ENCODE measurements at regions not wholly inside any gene's neighbourhood (a gene's known extent, or its start where the extent isn't known, plus 50 kb on each side); places are given as distances from the start of the nearest gene placed in this dataset.
A peak's percentile ranks its signal among the peaks of the same experiment; 100 is the strongest.

DNA sequence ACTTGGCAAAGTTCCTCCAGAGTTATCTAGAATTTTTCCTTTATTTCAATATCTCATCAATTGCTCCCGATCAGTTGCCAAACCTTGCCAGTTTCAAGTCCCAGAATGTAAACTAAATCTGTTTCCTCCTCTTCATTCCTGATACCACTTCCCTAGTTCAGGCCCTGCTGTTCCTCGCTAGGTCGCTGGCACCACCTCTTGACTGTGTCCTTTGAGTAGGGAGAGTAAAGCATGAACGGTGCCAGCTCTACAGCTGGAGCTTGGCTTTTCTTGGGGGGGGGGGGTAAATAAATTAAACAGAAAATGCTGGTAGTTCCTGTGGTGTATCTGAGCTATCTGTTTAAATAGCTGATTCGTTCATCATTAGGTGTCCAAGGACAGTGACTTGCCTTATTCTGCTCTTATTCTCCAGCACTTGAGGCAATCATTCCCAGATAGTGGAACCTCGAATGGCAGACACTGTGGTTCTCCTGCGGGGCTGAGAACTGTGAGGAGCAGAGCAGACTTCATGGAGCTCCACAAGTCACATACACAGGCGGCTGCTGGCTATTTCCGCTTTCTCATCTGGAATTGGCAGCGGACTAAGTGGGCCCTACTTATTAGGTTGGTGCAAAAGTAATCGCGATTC, 168.3 kb upstream of the FAT1 start:
- DNase-seq: no peak

- DNase-seq: no peak
These were observed 174.7 kb upstream of the FAT1 start for GRCh38 chr4:186898367-186898766.

DNA sequence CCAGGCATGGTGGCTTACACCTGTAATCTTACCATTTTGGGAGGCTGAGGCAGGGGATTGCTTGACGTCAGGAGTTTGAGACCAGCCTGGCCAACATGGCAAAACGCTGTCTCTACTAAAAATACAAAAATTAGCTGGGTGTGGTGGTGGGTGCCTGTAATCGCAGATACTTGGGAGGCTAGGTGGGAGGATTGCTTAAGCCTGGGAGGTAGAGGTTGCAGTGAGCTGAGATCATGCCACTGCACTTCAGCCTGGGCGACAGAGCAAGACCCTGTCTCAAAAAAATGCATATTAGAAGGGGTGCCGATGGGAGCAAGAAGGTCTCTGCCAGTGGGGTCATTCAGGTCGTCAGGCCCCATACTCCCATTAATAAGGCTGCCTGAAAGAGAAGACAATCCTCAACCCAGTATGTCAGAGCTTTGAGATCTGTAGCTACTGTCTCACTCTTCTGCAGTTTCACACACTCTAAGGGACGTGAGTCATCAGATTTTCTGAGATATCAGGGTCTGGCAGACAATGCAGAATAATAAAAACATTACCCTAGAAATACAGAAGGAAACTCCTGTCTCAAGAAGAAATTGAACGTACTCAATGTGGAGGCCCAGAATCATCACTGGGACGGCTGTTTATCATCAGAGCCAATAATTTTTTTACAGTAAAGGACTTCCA, 176.7 kb upstream of the FAT1 start:
- peak; percentile 75 for DNase-seq

DNA sequence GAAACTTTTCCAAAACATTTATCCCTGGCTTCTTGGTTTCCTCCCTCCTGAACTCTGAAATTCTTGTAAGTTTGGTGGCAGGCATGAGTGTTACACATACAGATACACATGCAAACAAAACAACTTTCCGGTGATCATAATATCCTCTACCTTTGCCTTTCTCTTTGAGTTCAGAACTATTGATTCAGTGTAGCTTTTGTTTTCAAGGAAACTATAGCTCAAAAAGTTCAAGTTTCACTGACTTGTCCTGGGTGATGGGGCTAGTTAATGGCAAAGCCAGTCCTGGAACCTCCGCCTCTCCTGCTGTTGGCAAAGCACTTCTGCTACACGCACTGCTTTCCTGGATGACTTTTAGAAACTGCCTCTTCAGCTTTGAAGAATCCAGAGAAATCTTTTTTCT, 177.3 kb upstream of the FAT1 start:
- DNase-seq: no peak

GRCh38 chr4:186901850-186902249, 178.2 kb upstream of the FAT1 start:
- no peak for DNase-seq

- DNase-seq: no peak
These were observed 178.7 kb upstream of the FAT1 start for GRCh38 chr4:186902361-186902760.

DNA sequence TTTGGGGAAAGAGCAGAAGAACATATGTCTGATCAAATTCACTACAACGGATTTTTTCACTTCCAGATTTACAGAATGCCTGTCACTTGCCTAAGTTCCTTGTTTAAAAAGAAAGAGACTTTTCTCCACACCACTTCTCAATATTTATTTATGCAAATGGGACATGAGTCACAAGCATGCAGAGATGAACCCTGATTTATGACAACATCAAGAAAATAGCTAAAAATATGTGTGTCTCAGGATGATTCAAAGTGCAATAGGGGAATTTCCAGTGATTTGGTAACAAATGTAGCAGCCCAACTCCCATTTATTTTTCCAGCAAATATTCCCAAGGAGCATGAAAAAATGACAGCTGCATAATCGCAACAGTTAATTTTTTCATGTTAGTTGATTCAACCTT, 180.4 kb upstream of the FAT1 start:
- DNase-seq: peak; percentile 88

DNA sequence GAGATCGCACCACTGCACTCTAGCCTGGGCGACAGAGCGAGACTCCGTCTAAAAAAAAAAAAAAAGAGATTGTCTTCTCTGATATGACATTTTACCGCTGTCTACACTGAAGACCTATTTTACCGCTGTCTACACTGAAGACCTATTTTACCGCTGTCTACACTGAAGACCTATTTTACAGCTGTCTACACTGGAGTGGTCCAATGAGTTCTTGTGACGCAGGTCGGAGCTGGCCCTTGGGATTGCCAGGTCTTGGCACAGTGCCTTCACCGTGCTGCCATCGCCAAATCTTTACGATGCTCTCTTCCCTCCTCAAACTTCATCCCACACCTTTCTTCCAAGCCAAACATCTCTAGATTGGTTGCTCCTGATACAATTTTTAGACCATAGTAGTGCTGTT, 183.1 kb upstream of the FAT1 start:
- DNase-seq: no peak

GRCh38 chr4:186910385-186910784, 186.7 kb upstream of the FAT1 start:
- no peak for DNase-seq

DNA sequence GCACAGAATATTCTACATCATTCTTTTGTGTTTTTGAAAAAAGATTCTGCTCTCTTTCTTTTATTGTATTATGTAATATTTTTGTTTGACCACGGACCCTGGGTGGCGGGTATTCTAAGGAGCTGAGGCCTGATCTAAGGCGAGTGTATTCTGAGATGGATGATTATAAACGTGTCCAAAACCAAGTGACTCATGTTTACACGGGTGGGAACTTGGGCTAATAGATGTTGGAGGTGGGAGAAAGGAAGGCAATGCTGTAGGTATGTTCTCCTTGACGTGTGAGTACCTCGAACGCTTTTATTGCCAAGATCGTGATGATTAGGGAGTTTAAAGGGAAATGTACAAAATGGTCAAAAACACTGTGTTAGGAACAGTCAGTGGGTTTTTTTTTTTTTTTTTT, 188.9 kb upstream of the FAT1 start:
- DNase-seq: no peak

DNA sequence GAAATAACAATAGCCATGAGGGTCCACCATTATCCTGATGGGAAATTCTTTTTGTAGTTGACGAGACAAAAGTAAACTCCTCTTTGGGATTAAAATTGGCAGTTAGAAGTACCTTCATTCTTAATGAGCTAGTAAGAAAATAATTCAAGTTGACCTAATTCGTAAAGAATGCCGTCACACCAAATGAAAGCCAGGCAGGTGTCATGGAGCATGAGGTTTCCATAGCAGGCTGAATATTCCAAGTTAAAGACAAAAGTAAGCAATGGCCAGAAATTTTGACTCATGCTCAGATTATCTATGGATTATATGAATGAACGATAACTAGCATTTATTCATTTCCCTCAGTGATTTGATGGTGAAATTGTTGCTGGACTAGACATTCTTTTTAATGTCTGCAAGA, 192.2 kb upstream of the FAT1 start:
- no peak for DNase-seq

DNA sequence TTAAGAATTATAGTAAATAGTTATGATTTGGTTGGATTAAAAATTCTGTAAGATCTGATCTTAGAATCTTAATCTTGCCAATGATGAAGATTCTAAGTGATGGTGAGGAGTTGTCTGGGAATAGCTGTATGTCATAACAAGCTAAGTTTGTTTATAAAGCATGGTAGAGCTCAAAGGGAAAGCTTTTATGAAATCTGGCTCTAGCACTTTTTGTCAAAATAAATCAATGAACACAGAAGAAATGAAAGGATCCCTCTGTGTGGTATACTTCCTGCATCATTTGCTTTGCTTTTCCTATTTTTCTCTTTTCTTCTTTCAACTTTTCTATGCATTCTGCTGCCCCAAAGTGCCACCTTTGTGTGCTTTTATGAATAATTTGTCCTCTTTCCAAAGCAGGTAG, 193.5 kb upstream of the FAT1 start:
- DNase-seq: no peak

DNA sequence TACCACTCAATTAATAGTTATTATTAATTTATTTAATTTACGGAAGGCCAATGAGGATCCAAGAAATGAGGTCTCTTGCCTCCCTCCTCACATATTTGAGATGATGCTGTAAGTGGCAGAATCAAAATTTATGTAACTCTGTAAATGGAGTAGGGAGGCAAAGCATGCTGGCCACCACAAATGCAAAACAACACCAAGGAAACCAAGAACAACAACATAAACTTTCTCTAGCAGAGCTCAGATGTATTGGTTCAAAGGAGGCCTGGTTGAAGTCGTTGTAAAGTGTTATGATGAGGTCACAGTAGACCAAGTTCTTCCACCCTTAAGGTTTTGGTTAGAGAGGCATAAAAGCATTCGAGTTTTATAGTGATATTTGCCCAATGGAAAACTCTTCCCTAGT, 194.8 kb upstream of the FAT1 start:
- DNase-seq: no peak

GRCh38 chr4:186919340-186919739, 195.7 kb upstream of the FAT1 start:
- no peak for DNase-seq

DNA sequence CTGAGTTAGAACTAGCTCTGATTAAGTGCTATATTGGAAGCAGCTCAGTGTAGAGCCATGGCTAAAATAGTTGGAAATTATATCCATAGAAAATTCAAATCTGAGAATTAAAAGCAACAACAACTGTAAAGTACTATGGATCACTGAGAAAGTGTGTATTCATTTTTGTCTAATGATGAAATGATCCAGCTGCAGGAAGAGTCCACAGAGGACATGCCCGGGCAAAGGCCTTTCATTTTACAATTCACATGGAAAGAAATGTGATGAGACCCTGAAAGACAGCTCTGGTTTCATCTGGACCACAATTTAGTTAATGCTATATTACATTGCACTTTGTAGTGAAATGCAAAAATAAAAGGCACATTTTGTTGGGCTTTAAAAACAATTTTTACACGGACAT, 196.8 kb upstream of the FAT1 start:
- DNase-seq: peak; percentile 66

DNA sequence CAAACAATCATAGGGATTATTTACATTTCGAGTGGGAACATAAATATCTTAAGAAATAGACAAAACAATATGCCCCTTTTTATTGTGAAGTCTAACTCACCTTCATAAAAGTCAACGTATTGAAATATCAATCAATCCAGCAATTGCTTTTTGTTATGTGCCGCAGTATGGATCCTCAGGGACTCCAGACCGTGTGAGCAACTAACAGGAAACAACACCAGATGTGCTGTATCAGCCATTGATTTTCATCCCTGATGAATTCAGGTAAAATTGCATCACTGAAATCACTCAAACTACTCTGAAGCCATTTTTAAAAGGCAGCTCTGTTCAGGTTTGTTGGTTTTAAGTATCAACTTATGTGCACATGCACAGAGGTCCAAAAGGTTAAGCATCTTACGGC, 197.3 kb upstream of the FAT1 start:
- DNase-seq: no peak

GRCh38 chr4:186924723-186925122, 201.1 kb upstream of the FAT1 start:
- DNase-seq: no peak

GRCh38 chr4:186927624-186928023, 204.0 kb upstream of the FAT1 start:
- DNase-seq: no peak

DNA sequence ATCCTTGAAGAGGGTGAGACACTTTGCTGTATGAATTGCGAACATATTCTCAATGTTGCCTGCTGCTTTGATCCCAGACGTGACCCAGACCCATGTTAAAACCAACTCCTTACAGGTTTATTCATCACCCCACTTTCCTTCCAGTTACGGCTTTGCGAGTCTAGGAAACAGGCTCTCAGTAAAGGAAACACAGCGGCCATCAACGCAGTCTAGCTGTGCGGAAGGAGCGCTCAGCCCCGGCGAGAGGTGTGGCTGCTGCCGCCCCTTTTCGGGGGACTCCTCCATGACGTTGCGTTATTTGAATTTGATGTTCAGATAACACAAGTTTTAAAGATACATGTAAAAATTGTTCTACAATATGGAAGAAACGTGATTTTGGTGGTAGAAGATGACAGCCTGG, 206.4 kb upstream of the FAT1 start:
- no peak for DNase-seq

GRCh38 chr4:186931519-186931918, 207.9 kb upstream of the FAT1 start:
- peak; percentile 73 for DNase-seq

- DNase-seq: no peak
These were observed 208.5 kb upstream of the FAT1 start for GRCh38 chr4:186932196-186932595.

- DNase-seq: peak; percentile 83
These were observed 209.1 kb upstream of the FAT1 start for GRCh38 chr4:186932631-186933187.

DNA sequence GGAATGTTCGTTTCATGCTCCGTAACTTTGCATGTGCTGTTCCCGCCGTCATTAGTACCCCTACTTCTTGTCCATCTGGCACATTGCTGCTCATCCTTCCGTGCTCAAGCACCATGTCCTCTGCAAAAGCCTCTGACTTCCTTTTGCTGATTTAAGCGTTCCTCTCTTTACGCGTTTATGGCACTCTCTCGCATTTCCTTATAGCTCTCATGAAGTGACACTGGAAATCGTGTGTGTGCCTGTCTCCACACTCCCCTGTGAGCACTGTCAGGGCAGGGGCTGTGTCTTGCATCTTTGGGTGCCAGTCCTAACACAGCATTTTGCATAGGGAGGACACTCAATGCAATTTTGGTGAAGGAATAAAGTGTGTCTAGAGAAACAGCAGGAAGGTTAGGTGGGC, 210.6 kb upstream of the FAT1 start:
- DNase-seq: no peak

- DNase-seq: no peak
These were observed 211.3 kb upstream of the FAT1 start for GRCh38 chr4:186934841-186935443.

Measured in fibroblast of upper back skin (primary cell).